HG03095 (cell line): ENCODE measurements at regions not wholly inside any gene's neighbourhood (a gene's known extent, or its start where the extent isn't known, plus 50 kb on each side); places are given as distances from the start of the nearest gene placed in this dataset.

Source experiments
- ATAC-seq: cut with Tn5 transposase; IDR thresholded peaks from one replicate; pipeline ENCODE4 v1.9.1; 2021; ENCODE audit warnings: moderate library complexity; ENCODE audit not compliant: unreplicated experiment

DNA sequence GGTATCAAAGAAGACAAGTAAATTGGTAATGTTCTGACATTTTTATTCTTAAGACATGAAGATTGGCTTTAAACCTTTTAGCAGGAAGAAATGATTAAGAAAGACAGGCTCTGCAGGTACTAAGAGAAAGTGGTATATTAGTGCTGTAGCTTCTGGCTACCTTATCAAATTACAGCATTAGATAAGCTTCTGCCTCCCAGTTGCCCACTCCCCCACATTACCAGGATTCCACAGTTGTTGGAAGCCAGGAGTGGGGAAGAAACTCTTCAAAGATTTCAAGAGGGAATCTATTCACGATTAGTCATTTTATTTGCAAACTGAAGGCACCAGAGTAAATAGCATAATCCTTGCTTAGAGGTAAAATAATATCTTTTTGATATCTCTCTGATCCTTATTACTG lies 274.9 kb downstream of the LMO4 start:
- ATAC-seq = no peak

- no peak for ATAC-seq
Observed at GRCh38 chr1:87612956-87613355, 284.3 kb downstream of the LMO4 start.

DNA sequence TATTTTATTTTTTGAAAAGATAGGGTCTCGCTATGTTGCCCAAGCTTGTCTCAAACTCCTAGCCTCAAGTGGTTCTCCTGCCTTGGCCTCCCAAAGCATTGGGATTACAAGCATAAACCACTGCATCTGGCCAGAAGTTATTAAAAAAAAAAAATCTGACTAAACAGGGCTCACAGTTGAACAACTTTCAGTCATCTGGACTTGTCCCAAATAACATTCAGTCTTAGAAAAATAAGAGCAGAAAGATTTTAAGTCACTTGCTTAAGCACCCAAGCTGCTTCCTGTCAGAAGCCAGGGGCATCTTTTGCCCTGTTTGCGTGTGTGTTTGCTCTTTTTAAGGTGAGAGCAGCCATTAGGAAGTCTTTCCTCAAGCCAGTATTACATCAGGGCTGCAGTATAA lies 286.8 kb downstream of the LMO4 start:
- ATAC-seq = no peak

- ATAC-seq = no peak
Observed at GRCh38 chr1:87615901-87616300, 287.2 kb downstream of the LMO4 start.

DNA sequence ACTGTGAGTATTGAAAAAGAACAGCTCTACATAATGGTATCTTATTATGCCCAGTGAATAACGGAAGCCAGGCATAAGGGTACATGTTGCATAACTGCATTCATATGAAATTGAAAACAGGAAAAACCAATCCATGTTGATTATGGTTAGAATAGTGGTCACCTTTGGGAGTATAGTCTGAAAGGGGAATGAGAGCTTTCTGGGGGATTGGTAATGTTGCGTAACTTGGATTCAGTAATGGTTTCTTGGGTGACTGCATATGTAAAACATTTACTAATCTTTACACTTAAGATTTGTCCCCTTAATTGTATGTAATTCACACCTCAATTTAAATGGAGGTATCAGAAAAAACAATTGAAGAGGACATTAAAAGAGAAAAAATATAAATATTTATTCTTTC lies 292.1 kb downstream of the LMO4 start:
- no peak for ATAC-seq

DNA sequence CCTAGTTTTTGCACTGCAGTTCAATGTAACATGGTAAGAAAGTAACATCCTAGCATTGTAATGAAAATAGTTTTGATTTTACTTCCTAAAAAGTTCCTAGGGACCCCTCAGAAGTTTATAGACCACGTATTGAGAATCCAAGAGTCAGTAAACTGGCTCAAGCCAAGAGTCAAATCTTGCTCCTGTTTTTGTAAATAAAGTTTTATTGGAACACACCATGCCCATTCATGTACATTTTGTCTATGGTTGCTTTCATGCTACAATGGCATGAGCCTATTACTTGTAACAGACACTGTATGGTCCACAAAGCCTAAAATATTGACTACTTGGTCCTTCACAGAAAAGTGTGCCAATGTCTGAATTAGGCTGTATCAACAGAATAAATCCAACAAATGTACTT lies 301.0 kb downstream of the LMO4 start:
- ATAC-seq = no peak

DNA sequence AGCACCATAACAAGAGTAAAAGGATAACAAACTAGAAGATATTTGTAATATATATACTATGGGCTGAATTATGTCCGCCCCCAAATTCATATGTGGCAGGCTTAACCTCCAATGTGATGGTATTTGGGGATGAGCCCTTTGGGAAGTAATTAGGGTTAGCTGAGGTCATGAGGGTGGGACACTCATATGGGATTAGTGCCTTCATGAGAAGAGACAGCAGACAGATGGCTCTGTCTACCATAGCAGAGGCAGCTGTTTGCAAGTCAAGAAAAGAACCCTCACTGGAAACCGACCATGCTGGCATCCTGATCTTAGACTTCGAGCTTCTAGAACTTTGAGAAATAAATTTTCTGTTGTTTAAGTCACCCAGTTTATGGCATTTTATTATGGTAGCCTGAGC lies 303.6 kb downstream of the LMO4 start:
- no peak for ATAC-seq

DNA sequence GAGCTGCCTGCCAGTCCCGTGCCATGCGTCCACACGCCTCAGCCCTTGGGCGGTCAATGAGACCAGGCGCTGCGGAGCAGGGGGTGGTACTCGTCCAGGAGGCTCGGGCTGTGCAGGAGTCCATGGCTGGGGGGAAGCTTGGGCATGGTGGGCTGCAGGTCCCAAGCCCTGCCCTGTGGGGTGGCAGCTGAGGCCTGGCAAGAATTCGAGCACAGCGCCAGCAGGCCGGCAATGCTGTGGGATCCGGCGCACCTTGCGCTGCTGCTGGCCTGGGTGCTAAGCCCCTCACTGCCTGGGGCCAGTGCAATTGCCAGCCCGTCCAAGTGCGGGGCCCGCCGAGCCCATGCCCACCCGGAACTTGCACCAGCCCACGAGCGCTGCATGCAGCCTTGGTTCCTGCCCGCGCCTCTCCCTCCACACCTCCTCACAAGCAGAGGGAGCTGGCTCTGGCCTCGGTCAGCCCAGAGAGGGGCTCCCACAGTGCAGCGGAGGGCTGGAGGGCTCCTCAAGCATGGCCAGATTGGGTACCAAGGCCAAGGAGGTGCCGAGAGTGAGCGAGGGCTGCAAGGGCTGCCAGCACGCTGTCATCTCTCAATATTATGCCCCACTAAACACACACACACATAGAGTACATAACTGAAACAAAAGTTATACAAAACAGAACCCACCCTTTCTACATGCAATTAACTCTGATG lies 307.7 kb downstream of the LMO4 start:
- no peak for ATAC-seq

DNA sequence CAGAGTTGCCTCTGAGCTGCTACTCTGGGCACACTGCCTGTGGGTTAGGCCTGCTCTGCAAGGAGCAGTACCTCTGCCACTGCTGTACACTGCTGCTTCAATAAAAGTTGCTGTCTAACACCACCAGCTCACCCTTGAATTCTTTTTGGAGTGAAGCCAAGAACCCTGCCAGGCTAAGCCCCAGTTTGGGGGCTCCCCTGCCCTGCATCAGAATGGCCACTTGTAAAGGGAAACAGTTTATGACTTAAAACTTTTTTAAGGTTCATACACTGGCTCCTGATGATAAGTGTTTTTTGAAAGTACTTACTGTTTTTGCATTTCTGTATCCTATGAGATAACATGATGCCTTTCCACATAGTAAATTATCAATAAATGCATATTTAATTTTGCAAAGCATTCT lies 310.0 kb downstream of the LMO4 start:
- no peak for ATAC-seq

DNA sequence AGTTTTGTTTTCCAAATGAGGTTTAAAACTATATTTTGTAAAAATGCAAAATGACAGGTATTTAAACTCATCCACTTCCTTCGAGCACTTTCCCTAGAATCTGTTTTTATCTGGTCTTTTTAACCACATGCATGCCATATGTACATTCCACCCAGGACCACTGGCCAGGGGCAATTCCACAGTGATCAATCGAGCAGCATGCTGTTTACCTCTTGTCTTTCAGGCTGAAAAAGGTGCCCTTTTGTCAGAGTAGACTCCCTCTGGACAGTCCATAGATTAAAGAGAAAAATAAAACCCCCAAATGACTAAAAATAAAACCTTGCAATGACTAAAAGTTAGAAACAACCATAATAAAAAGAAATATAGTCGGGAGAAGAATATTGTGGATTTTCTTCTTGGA lies 313.3 kb downstream of the LMO4 start:
- ATAC-seq = no peak

DNA sequence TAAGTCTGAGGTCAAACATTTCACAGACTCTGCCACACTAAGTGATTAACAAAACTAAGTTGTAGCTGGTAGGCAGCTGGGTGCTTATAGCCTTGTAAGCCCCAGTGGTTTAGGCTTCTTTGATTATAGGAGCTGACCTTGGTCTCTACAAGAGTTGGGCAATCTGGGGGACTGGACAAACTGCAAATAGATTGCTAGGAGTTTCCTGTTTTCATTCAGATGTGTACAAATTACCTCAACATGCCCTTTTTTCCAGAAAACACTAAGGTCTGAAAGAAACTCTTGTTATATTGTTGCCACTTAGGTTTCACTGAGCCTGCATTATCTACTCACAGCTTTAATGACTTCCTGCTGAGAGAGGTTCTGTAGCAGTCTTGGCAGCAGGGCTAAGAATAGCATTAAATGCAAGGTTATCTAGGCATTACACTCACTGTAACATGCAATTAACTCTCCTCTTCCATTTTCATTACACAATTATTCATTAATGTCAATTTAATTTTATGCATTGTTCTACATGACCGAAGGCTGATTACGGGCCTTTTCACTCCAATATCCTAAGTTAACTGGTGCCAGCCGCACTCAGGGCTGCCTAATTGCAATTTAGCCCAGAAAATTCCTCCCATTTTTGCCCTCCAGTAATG lies 314.0 kb downstream of the LMO4 start:
- no peak for ATAC-seq

- no peak for ATAC-seq
Observed at GRCh38 chr1:87644033-87644578, 315.4 kb downstream of the LMO4 start.

- ATAC-seq = no peak
Observed at GRCh38 chr1:87644579-87645190, 316.0 kb downstream of the LMO4 start.

DNA sequence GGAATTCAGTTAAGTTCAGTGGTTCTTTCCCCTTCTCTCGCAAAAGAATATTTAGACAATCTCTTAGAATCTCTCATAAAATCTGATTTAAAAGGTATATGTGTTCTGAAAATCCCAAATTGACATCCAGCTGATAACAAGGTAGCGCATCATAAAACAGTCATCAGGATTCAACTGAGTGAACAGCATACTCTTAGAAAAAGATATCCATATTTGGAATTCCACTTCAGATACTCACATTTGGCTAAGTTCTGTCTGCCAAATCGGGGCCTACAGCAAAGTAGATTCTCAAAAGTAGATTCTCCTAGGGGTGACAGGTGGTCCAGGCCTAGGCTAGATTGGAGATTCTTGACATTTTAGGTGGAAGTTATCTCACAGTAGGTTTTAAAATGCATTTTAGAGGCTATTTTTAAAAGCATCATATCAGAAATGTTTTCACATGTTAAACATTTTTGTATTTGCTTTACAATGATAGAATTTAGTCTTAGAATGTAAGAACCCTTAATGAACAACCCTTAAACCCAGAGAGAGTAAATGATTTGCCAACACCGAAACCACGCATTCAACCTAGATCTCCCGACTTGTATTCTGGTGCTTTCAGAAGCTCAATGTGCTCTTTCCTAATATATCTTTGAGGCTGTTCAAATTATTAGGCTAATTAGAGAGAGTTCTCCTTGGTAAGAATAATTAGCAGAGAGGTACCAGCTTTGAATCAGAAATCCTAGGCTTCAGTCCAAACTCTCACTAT lies 318.9 kb downstream of the LMO4 start:
- no peak for ATAC-seq

GRCh38 chr1:87648323-87649119 lies 319.8 kb downstream of the LMO4 start:
- no peak for ATAC-seq

GRCh38 chr1:87650306-87650705 lies 321.6 kb downstream of the LMO4 start:
- ATAC-seq = no peak

GRCh38 chr1:87652176-87652575 lies 323.5 kb downstream of the LMO4 start:
- ATAC-seq = no peak

DNA sequence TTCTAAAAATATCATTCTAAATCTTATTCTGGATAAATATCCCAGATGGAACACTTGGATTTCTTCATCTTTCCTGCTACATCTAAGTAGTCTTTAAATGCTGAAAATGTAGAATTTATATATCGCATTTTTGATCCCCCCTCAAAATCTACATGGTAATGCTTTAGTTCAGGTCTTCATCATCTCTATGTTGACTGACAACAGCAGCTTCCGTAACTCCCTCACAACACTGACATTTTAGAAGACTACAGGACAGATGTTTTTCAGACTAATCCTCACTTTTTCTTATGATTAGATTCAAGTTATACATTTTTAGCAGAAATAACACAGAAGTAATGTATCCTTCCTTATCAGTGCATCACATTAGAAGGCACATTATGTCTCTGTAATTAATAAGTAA lies 336.5 kb downstream of the LMO4 start:
- no peak for ATAC-seq

- ATAC-seq = no peak
Observed at GRCh38 chr1:87666681-87667080, 338.0 kb downstream of the LMO4 start.

GRCh38 chr1:87669674-87670073 lies 341.0 kb downstream of the LMO4 start:
- no peak for ATAC-seq

GRCh38 chr1:87673309-87673708 lies 344.6 kb downstream of the LMO4 start:
- no peak for ATAC-seq
